ENCODE measurements at regions not wholly inside any gene's neighbourhood (a gene's known extent, or its start where the extent isn't known, plus 50 kb on each side); places are given as distances from the start of the nearest gene placed in this dataset.

DNA sequence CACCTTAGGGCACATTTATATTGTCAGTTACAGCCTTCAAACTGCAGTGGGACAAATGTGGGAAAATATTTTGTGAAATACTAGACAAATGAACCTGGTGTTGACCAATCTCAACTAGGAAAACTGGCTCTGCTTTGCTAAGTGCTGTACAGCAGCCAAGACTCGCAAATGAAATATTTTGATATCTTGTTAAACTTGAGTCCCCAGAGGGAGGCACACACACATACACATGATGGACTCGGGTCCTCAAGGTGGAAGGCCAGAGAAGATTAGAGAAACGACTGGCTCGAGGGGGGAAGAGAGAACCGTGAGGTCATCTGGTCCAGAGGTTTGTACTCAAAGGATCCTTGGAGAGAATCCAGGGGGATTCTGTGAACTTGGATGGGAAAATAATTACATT, 67.3 kb upstream of the JAG1 start:
- TF ChIP-seq POLR2A (IDR thresholded peaks at IDR 0.05; ENCODE audit: low read depth) (no peak), POLR2AphosphoS5 (IDR thresholded peaks at IDR 0.05) (no peak), EP300 (IDR thresholded peaks at IDR 0.05) (no peak)
- TF ChIP-seq, protein P1, sequence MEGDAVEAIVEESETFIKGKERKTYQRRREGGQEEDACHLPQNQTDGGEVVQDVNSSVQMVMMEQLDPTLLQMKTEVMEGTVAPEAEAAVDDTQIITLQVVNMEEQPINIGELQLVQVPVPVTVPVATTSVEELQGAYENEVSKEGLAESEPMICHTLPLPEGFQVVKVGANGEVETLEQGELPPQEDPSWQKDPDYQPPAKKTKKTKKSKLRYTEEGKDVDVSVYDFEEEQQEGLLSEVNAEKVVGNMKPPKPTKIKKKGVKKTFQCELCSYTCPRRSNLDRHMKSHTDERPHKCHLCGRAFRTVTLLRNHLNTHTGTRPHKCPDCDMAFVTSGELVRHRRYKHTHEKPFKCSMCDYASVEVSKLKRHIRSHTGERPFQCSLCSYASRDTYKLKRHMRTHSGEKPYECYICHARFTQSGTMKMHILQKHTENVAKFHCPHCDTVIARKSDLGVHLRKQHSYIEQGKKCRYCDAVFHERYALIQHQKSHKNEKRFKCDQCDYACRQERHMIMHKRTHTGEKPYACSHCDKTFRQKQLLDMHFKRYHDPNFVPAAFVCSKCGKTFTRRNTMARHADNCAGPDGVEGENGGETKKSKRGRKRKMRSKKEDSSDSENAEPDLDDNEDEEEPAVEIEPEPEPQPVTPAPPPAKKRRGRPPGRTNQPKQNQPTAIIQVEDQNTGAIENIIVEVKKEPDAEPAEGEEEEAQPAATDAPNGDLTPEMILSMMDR (IDR thresholded peaks at IDR 0.05), result no peak
